ENCODE measurements at regions not wholly inside any gene's neighbourhood (a gene's known extent, or its start where the extent isn't known, plus 50 kb on each side); places are given as distances from the start of the nearest gene placed in this dataset.

- Histone ChIP-seq H3K4me3 (ENCODE audit: extremely low read depth in 1 of 4, insufficient read depth in 2 of 4, low read depth in 3 of 4, low read length in 4 of 4) (no peak overlapping the region), H4K20me1 (replicated peaks in 1 of 2; ENCODE audit: control insufficient read depth in 1 of 2, insufficient read depth in 2 of 2, low read length in 2 of 2) (no peaks in the 10 kb centered on the region), H2BK5ac (ENCODE audit: low read depth, low read length) (no peak overlapping the region), H3K79me1 (ENCODE audit: low read depth, low read length) (no peaks in the 10 kb centered on the region), H2BK20ac (ENCODE audit: low read length) (no peak overlapping the region), H4K91ac (replicated peaks; ENCODE audit: insufficient read length, low read length) (no peak overlapping the region), H2AK5ac (ENCODE audit: low read depth, low read length) (no peak overlapping the region), H2BK12ac (ENCODE audit: low read depth, low read length) (no peak overlapping the region), H3K4ac (replicated peaks; ENCODE audit: insufficient read length, low read depth, low read length) (no peak overlapping the region), H3K23ac (ENCODE audit: insufficient read length) (no peak overlapping the region), H3K4me1 (replicated peaks in 1 of 4; ENCODE audit: control insufficient read depth in 3 of 4, insufficient read depth in 4 of 4, low read length in 3 of 4) (no peaks in the 10 kb centered on the region), H3K79me2 (ENCODE audit: control insufficient read depth in 1 of 2, insufficient read depth in 2 of 2, low read length in 2 of 2) (no peaks in the 10 kb centered on the region), H3K56ac (replicated peaks; ENCODE audit: insufficient read length, low read depth, low read length) (no peak overlapping the region), H4K8ac (ENCODE audit: extremely low read depth, insufficient read depth, low read length) (no peak overlapping the region), H2AFZ (ENCODE audit: low read length) (no peak overlapping the region), H3K4me2 (ENCODE audit: insufficient read depth in 1 of 2, low read depth in 2 of 2, low read length in 2 of 2) (no peak overlapping the region), H3K9me3 (ENCODE audit: insufficient read depth in 2 of 2, low read depth in 1 of 2, low read length in 1 of 2) (peaks cover 33 to 49% of the 10 kb centered on the region in 2 experiments), H3K14ac (ENCODE audit: insufficient read length) (no peak overlapping the region), H4K5ac (ENCODE audit: insufficient read length, low read depth, low read length) (no peak overlapping the region), H3K36me3 (ENCODE audit: control insufficient read depth in 2 of 4, insufficient read depth in 4 of 4, low read length in 3 of 4) (no peaks in the 10 kb centered on the region; a peak in 1 of 8 replicates), H3K9ac (replicated peaks in 1 of 4; ENCODE audit: extremely low read depth in 1 of 4, low read depth in 3 of 4, low read length in 3 of 4) (no peak overlapping the region), H2BK120ac (replicated peaks; ENCODE audit: low read depth, low read length) (no peak overlapping the region), H3K27me3 (replicated peaks in 1 of 4; ENCODE audit: control insufficient read depth in 3 of 4, extremely low read depth in 1 of 4, insufficient read depth in 3 of 4, low read length in 3 of 4) (peaks cover 0 to 7% (median 2%) of the 10 kb centered on the region in 4 experiments; a peak in 4 of 7 replicates), H3K18ac (ENCODE audit: extremely low read depth, low read length) (no peak overlapping the region), H3K23me2 (ENCODE audit: low read depth, low read length) (no peaks in the 10 kb centered on the region), H2BK15ac (ENCODE audit: low read length) (no peak overlapping the region), H3K27ac (ENCODE audit: low read depth, low read length) (no peak overlapping the region)
- no peak for FAIRE-seq
- POLR2A ChIA-PET (ENCODE audit: partially characterized antibody) = no interaction called here
- CTCF ChIA-PET (ENCODE audit: partially characterized antibody) = no interaction called here
- no peak for DNase-seq (ENCODE audit: low read depth in 1 of 2, low spot score in 2 of 2)
- 90% methylated on average over 2 of the region's 2 CpGs; no CpG with 5 or more reads in 1 of the 2 experiments for WGBS, 2 experiments (ENCODE audit: extremely low coverage in 1 of 2, insufficient coverage in 1 of 2, insufficient read length in 1 of 2, insufficient replicate concordance in 2 of 2, low coverage in 1 of 2, low lambda C conversion rate in 2 of 2, missing lambda C conversion rate in 1 of 2)
- no peak for TF ChIP-seq JUN (IDR thresholded peaks at IDR 0.05; ENCODE audit: low read depth, low read length)
- no peak for TF ChIP-seq YY1 (IDR thresholded peaks at IDR 0.05; ENCODE audit: low read depth, low read length)
- no peak for TF ChIP-seq SUZ12 (IDR thresholded peaks at IDR 0.05; ENCODE audit: low read length)
- no peak for TF ChIP-seq HDAC2 (IDR thresholded peaks at IDR 0.05; ENCODE audit: borderline replicate concordance in 1 of 2, low read depth in 2 of 2, low read length in 2 of 2)
- no peak for TF ChIP-seq SIN3A (conservative IDR thresholded peaks at IDR 0.05 in 1 of 2, IDR thresholded peaks at IDR 0.05 in 1 of 2; ENCODE audit: low read depth in 1 of 2, low read length in 2 of 2)
- TF ChIP-seq TBP (IDR thresholded peaks at IDR 0.05; ENCODE audit: low read depth, low read length) = no peak
- TF ChIP-seq SP1 (IDR thresholded peaks at IDR 0.05; ENCODE audit: low read depth, low read length) = no peak
- TF ChIP-seq GTF2F1 (IDR thresholded peaks at IDR 0.05; ENCODE audit: borderline replicate concordance, low read depth, low read length) = no peak
- TF ChIP-seq SP2 (IDR thresholded peaks at IDR 0.05; ENCODE audit: low read length) = no peak
- TF ChIP-seq TCF12 (IDR thresholded peaks at IDR 0.05; ENCODE audit: low read depth, low read length) = no peak
- TF ChIP-seq CHD1 (IDR thresholded peaks at IDR 0.05; ENCODE audit: low read depth, low read length) = no peak
- no peak for TF ChIP-seq ATF2 (IDR thresholded peaks at IDR 0.05; ENCODE audit: low read length)
- no peak for TF ChIP-seq POLR2A (IDR thresholded peaks at IDR 0.05; ENCODE audit: control extremely low read depth in 1 of 2, low read depth in 2 of 2, low read length in 2 of 2)
- TF ChIP-seq JUND (IDR thresholded peaks at IDR 0.05; ENCODE audit: low read length) = no peak
- no peak for TF ChIP-seq RBBP5 (IDR thresholded peaks at IDR 0.05; ENCODE audit: borderline replicate concordance, low read depth, low read length)
Measured at GRCh38 chr10:83753490-83753889, 385.8 kb upstream of the GHITM start.
